MM.1S (cell line): ENCODE measurements at regions not wholly inside any gene's neighbourhood (a gene's known extent, or its start where the extent isn't known, plus 50 kb on each side); places are given as distances from the start of the nearest gene placed in this dataset.

Source experiments
- CTCF ChIP-seq: fragments of 300-600 bp; sonication (generic); IDR thresholded peaks from 2 replicates; pipeline ENCODE4 v1.5.1; 2016; ENCODE audit warnings: antibody characterized with exemption, low read length, mixed read lengths
- EZH2 ChIP-seq: fragments of 300-600 bp; sonication (generic); optimal IDR thresholded peaks from 2 replicates; pipeline ENCODE3; 2017; ENCODE audit warnings: low read depth, mild to moderate bottlenecking, antibody characterized with exemption, low read length, mixed read lengths

- TF ChIP-seq CTCF (no peak), EZH2 (no peak)
Measured at GRCh38 chr13:89920461-89920860, 1427.0 kb upstream of the MIR17HG start.
